NT2/D1 (cell line): ENCODE measurements at regions not wholly inside any gene's neighbourhood (a gene's known extent, or its start where the extent isn't known, plus 50 kb on each side); places are given as distances from the start of the nearest gene placed in this dataset.

ENCODE experiments used
- YY1 ChIP-seq: IDR thresholded peaks from 2 replicates; pipeline ENCODE4 v1.6.1; 2011; ENCODE audit not compliant: insufficient read length, insufficient read depth
- ZNF274 ChIP-seq: IDR thresholded peaks from 2 replicates; pipeline ENCODE4 v1.6.1; 2011; ENCODE audit warnings: mild to moderate bottlenecking, low read depth, low read length

DNA sequence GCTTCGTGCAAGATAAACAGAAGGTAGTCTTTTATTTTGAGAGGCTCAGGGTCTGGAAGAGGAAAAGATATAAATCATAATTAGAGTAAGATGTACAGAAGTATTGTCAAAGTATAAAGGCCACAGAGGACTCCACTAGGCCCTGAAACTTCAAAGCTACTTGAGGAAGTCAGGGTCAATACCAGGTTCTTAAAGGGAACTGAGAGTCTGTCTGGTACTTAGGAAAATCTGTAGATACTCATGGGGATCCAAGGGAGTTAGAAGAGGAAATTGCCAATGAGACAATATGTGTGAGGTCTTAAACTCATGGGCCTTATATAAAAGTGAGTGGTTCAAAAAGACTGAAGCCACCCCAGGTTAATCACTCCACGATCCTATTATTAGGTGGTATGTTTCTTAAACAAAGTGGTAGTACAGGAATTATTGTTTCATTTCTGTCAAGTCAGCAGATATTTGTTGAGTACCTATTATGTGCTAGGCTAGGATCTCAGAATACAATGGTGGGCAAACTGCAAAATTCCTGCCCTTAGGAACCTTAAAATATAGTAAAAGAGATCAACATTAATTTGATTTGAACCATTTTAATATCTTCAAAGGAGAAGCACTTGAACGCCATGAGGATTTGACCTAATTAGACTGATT lies 314.6 kb downstream of the ADAMTS20 start:
- TF ChIP-seq ZNF274 = no peak
- TF ChIP-seq YY1 = no peak
